Stimulated activated CD4-positive, alpha-beta T cell treated with anti-CD3 and anti-CD28 coated beads, Interleukin-12 subunit alpha, Interleukin-12 subunit beta, amount 100 ng/mL, for 48 hours (primary cell): ENCODE measurements at regions not wholly inside any gene's neighbourhood (a gene's known extent, or its start where the extent isn't known, plus 50 kb on each side); places are given as distances from the start of the nearest gene placed in this dataset.
"Not testable (repeated sequence)": the region's sequence is repeated elsewhere in the genome, so short reads cannot be mapped to it uniquely, and the experiment has no call there.

Experiments
- DNase-seq, 3 donors: peaks; one replicate each; pipeline ENCODE4 v3.0.0-alpha.2; 2020; ENCODE audit warnings: low read depth in 2 of 3, low spot score in 1 of 3

DNA sequence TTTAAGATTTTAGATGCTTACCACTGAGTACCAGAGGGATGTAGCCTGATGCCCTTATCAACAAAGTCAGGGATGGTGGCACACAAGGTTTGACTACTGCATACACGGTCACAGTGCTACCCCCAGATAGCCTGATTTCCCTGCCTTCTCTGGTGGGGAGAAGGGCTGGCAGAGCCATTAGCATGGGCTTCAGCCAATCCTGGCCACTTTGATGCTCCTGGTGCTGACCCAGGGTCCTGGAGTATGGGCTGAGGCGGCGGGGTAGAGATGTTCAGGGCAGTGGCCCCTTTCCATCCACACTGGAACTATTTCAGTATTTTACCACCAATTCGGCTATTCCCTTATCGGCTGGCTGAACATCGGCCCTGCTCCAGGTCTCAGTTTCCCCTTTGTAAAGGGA, 83.2 kb downstream of the POTEB3 start:
- not testable (repeated sequence) for DNase-seq

DNA sequence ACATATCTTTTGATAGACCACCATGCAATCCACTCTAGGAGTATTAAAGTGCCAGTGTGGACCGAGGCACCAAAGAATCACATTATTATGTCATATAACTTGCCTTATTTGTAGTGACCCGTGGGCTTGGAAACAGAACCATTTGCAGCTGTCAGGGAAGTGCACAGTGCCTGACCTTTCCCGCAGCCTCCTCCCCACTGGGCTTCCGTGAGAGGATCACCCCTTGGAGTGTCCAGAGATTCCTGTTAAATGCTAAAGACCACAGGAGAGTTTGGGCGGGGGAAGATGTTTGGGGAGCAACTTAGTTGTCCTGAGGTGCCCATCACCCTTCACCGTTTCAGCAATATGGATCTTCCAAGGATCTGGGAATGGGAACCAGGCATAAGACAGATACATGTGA, 84.4 kb downstream of the POTEB3 start:
- DNase-seq, result not testable (repeated sequence)

DNA sequence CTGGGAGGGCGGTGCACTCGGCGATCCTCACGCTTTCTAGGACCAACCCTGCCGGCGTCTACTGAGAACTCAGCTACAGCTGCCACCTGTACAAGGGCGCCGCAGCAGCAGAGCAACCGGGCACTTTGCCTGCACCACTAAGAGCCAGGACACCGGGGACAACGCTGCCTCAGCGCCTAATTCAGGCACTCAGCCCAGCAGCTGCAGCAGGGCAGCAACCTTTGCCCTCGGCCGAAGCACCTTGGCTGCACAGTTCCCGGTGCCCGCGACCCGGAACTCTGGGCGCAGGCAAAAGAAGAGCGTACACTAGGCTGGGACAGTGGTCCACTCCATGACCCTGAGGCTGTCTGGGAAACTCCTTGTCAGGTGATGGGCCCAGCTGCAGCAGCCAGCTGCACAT, 85.7 kb downstream of the POTEB3 start:
- DNase-seq, result not testable (repeated sequence)

DNA sequence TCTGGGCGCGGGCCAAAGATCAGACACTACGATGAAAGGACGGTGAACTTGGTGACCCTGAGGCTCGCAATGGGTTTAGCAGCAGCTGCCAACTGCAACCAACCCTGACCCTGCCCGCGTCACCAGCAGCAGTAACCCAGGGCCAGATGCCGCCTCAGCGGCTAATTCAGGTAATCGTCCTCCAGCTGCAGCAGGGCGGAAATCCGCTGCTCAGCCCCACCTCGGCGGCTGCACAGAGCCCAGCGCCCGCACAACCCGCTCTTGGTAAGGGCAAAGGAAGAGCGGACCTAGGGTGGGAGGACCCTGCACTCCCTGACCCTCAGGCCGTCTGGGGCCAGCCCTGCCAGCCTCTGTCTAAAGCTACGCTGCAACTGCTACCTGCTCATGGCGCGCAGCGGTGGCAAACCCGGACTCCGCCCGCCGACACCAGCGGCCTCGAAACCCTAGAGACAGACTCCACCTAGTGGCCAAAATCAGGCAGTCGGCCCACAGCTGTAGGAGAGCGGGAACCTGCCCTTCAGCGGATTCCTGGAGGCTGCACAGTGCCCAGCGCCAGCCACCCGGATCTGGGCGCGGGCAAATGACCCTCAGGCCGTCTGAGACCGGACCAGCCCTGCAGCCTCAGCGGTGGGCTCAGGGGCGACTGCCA, 87.5 kb downstream of the POTEB3 start:
- not testable (repeated sequence) for DNase-seq

DNA sequence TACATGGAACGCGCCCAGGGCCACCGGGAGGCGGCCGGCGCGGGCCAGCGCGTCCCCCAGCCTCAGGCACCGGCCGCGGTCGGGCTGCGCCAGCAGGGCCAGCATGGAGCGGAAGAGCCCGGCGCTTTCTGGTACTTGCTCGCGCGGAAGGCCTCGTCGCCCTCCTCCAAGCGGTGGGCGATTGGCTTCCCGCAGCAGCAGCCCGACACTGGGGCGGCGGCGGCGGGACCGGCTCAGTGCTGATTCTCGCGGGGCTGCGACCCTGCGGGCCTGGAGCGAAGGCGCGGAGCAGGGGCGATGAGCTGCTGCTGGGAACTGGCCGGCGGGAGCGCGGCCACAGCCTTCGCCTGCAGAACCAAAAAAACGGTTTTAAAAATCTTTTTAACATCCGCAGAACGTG, 95.3 kb downstream of the POTEB3 start:
- DNase-seq, result not testable (repeated sequence)

DNA sequence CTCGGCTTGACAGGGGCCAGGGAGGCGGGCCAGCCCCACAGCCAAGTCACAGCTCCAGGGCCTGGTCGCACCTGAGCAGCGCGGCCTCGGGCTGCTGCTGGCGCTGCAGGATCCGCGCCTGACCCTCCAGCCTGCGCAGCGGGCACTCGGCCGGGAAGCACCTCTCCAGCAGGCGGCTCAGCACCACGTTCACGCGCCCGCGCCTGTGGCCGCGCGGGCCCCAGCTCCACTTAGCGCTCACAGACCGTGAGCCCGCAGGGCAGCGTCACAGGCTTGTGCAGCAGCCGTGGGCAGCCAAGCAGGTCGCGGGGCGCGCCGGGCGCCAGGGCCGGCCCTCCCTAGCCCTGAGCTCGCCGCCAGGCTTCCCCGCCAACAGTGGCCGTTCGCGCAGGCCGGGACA, 95.8 kb downstream of the POTEB3 start:
- DNase-seq, result not testable (repeated sequence)

DNA sequence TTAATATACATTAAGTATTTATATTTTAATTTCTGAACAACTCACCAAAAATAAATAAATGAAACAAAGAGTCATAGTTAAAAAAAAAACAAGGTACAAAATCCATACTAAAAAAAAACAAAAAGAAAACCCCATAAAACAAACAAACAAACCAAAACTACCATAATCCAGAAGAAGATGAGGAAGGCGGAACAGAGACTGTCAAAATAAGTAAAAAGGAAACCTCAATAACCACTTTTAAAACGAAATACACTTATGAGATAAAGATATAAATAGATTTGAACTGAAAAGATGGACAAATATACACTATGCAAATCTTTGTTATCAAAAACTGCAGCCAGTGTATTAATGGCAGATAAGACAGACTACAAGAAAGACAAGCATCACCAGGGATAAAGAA, 103.3 kb downstream of the POTEB3 start:
- DNase-seq, result not testable (repeated sequence)

DNA sequence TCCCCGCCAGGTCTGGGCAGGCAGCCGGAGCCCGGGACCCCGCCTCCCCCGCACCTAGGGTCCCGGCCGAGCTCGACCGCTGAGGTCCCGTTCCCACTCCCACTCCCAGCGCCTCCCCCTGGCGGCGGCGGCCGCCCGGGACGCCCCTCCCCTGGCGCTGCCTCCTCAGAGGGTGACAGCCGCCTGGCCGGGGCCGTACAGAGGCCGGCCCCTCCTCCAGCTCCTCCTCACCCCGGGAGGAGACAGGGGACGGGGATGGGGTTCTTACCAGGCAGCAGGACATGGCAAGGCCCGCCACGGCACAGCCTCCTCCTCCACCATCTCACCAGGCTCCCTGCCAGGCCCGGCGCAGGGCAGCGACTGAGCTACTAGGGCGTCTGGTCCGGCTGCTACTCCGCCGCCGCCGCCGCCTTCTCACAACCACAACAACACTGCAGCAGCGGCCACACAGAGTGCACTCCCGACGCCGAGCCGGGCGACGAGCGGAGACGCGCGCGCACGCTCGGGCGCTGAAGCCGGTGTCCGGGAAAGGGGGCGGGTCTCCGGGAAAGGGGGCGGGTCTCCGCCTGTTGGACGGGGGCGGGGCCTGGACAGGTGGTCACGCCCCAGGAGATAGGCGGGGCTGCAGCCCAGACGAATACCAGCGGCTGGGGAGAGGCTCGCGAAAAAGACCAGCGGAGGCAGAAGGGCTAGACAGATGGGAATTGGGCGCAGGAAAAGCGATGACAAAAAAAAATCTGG, 115.4 kb downstream of the POTEB3 start:
- peak; percentile 3 to 31 (median 10) for DNase-seq

DNA sequence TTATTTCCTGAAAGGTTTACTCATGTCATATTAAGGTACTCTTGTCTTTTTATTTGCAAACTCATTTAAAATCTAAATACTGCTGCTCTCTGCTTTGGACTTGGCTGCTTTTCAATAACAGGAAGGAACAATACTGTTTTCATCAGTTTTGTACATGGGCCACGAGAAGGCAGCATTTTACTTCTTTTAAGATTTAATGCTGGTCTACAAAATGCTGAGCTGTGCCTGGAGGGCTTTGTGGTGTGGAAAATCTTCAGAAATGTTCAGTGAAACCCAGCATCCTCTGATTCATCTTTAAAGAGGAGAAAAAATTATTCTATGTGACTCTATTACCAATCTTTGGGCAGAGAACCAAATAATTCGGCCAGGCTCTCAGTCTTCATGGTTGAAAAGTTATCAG, 155.9 kb downstream of the POTEB3 start:
- not testable (repeated sequence) for DNase-seq

DNA sequence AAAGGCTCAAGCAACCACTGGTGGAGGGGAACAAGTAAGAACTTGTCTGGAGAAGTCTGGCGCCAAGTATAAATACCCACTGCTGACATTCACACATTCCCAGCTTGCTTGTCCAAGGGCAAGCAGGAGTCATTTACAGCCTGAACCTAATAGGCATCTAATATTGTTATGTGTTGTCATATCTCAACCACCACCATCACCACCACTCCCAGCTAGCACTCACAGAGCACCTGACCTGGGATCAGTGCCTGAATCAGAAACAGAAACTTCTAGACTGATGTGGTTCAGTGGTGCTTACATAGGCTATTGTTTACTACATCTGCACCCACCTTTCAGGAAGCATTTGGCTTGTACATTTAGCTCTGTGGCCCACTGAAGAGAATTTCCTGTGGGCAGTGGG, 157.1 kb downstream of the POTEB3 start:
- not testable (repeated sequence) for DNase-seq

DNA sequence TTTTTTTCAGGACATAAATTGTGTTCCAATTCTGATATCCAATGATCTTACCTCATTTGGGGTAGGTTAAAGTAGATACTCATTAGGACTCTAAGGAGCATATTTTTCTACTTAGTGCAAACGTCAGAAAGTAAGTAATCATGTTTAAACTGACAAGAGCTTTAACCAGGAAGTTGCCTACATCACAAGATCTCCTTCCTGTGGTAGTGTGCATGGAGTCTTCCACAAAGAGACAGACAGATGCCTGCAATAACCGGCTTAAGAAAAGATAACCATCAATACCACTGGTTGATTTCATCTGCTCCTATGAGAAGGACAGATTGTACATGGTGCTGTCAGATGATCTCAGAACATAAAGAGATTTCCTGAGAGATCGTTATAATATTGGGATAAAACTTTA, 160.0 kb downstream of the POTEB3 start:
- not testable (repeated sequence) for DNase-seq

DNA sequence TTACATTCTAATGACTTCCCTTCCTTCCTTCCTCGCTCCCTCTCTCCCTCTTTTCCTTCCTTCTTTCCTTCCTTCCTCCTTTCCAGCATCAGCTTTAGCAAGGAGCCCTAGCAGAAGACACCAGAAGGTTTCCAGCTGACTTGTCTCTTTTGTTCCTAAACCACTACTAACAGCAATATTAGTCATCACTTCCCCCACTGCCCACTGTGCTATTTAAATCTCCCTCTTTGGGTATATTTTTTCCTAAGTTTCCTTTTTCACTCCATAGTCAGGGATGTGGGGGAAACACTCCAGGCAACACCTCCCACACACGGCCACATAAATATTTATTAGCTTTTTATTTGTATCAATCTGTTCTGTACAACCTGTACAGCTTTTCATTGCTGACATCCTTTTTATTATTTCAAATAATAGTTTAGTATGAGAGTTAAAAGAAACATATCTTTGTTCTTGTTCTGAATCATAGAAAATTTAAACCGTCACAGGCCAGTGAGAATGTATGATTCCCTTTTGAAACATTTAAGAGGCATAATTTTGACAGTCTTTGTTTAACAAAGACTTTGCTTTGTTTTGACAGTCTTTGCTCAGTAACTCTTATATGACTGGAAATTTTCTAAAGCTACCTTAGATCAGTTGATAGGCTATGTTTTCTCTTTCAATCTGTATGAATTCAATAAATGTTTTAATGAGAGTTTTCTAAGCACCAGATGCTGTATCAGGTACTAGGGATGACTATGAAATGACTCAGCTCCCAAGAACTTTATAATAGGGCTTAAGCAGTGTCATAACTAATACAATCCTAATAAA, 167.9 kb downstream of the POTEB3 start:
- DNase-seq, result not testable (repeated sequence)

DNA sequence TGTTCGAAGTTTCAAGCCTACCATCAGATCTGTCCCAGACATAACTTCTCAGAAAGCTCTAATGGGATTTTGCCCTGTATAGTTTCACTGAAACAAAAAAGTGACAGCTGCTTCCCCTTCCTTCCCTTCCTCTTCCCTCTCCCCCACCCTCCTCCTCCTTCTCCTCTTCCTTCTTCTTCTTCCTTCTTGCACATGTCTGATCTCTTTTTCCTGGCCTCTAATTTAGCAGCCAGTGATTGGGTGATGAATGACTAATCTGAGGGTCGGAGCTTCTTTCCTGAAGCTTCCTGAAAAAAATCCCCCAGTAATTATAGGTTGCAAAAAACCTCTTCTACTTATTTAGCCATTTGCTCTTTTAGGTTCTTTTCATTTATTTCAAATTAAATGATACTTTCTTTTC, 168.7 kb downstream of the POTEB3 start:
- no peak for DNase-seq

DNA sequence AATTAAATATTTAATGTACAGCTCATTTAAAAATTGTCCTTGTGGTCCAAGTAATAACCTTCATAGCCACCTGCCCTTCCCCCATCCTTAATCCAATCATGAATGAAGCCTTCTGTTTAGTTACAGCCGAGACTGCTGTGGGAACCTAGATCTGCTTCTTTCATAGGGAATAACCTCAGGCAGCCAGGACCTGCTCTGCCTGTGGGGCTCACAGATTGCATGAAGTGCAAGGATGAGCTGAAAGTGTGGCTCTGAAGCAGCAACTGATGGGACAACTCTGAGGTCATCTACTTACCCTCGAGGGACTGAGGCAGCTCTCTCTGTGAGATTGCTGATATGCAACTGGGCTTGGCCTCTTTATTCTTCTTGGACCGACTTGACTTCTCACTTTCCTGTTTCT, 169.8 kb downstream of the POTEB3 start:
- DNase-seq, result no peak

DNA sequence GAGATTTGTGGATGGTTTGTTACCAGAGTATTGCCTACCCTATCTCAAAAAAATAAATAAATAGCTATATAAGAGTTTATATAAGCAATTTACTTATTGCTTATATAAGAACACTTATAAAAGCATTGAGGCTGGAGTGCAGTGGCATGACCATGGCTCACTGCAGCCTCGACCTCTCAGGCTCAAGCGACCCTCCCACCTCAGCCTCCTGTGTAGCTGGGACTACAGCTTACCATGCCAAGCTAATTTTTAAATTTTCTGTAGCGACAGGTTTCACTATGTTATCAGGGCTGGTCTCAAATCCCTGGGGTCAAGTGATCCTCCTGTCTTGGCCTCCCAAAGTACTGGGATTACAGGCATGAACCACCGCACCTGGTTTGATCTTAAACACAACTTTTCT, 170.6 kb downstream of the POTEB3 start:
- DNase-seq, result not testable (repeated sequence)

DNA sequence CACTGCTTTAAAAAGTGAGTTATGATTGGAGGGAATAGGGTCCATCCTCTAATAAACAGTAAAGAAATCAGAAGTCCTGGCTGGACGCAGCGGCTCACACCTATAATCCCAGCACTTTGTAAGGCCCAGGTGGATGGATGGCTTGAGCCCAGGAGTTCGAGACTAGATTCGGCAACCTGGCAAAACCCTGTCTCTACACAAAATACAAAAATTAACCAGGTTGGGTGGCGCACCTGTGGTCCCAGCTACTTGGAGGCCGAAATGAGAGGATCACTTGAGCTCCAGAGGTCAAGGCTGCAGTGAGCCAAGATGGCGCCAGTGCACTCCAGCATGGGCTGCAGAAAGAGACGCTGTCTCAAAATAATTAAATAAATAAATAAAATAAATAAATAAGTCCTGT, 171.2 kb downstream of the POTEB3 start:
- no peak for DNase-seq

DNA sequence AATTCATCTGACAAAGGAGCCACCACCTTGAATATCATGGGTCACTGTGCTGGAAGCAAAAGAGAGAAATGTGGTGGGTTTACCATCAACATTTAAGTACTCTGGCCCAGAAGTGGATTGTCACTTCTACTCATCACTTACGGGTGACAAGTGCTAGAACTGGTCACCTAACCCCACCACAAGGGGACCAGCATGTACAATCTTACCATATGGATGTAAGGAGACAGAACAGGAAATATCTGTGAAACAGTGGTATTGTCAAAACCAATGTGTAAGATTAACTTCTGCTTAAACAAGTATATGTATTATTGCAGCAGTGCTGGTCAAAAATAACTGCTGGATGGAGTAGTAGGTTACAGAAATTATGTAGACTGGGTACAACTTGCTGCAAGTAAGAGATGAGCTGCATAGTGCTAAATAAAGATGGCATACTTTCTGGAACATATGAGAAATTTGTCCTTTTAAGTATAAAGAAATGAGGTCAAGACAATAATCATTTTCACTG, 171.8 kb downstream of the POTEB3 start:
- DNase-seq, result no peak

DNA sequence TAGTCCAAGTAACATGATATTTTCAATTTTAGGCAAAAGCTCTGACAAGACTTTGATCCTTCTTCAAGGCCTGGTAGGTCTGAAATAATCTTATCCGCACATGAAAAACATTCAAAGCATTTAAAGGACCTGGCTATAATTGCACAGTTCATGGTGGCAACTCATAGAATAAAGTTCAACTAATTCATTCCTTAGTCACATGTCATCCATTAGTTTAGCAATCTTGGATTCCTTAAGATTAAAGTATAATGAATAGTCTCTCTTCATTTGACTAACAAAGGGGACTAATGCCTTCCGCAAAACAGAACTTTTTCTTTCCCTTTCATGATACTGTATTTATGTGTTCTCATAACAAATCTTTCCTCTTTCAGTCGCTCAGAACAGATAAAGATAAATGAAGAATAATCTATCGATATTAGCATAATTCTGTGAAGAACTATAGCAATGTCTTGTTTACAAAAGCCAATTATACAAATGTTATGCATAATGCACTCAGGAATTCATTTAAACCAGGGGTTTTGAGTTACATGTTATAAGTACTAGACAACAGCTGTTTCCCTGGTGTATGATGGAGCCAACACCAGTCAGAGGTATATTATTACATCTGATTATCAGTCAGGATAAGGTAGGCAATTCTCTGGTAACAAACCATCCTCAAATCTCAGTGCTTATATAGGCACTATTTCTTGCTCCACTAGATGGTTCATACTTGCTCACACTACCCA, 172.5 kb downstream of the POTEB3 start:
- DNase-seq, result no peak

DNA sequence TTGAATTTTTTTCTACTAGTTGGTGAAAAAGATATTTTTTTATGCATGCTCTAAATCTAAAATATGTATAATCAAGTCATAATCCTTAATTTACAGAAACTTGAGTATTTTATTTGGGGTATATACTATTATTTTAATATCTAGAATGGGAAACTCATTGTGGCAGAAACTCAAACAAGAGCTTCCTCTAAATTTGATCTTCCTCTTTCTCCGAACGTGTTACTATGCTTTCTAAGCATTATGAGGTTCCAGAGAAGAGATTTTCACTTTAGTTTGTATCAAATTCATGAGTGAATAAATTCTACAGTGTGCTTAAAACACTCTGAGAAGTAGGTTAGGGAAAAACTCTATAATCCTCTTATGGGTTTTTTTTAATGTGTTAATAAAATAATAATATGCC, 173.1 kb downstream of the POTEB3 start:
- DNase-seq, result no peak

DNA sequence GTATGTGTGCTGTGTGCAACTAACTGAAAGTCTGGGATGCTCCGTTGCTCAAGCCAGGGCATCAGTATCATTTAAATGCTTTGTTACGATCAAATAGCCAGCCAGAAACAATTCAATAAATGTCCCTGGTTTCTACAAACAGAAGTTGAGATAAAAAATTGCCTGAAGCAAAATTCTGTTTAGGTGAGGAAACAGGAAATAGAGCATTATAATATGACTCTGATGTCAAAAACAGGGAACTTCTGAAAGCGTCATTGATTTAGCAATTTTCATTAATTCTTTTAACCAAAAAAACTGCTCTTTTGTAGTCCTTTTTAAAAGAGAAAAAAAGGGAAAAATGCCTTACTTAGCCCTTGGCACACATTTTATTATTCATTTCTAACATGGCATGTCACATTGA, 174.7 kb downstream of the POTEB3 start:
- DNase-seq, result not testable (repeated sequence)

DNA sequence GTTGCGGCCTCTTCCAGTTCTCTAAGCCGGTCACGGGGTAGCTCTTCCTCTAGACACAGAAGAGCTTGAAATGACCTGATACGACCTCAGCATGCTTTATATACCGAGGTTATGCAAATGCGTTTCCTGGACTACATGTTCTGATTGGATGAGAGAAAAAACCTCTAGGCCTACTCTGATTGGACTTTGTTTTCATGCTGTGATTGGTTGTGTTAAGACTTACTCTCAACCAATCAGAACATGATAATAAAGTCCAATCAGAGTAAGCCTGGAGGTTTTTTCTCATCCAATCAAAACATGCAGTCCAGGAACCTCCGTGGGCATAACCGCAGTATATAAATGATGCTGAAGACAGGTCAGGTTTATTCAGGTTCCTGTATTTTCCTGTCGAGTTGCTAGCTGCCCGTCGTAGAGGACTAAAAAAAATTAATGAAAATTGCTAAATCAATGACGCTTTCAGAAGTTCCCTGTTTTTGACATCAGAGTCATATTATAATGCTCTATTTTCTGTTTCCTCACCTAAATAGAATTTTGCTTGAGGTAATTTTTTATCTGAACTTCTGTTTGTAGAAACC, 177.4 kb downstream of the POTEB3 start:
- DNase-seq, result no peak
